Esophagus muscularis mucosa (tissue), 4 donors: ENCODE measurements at regions not wholly inside any gene's neighbourhood (a gene's known extent, or its start where the extent isn't known, plus 50 kb on each side); places are given as distances from the start of the nearest gene placed in this dataset.
"Not testable (repeated sequence)": the region's sequence is repeated elsewhere in the genome, so short reads cannot be mapped to it uniquely, and the experiment has no call there.

Experiments
- DNase-seq: peaks from one replicate; pipeline ENCODE4 v3.0.0-alpha.2; 2017; ENCODE audit errors: extremely low spot score
- H3K27ac ChIP-seq, 4 donors: fragments of 200-600 bp; sonication (generic); replicated peaks in 1 of 4; 1 replicate in 3 of 4; 2 replicates in 1 of 4; pipeline ENCODE4 v1.5.1; 2016 to 2019; ENCODE audit warnings: mild to moderate bottlenecking in 1 of 4
- H3K27me3 ChIP-seq, 4 donors: fragments of 200-600 bp; sonication (generic); one replicate each; pipeline versions ENCODE4 v1.5.1 to v1.6.0; 2016 to 2019
- H3K36me3 ChIP-seq, 4 donors: fragments of 200-600 bp; sonication (generic); one replicate each; pipeline ENCODE4 v1.5.1; 2016 to 2019
- H3K4me1 ChIP-seq, 4 donors: fragments of 200-600 bp; sonication (generic); one replicate each; pipeline ENCODE4 v1.5.1; 2016 to 2019
- H3K4me3 ChIP-seq, 4 donors: fragments of 200-600 bp; sonication (generic); 1 replicate in 2 of 4; 2 replicates in 2 of 4; pipeline ENCODE4 v1.5.1; 2016 to 2019; ENCODE audit warnings: mild to moderate bottlenecking in 4 of 4, moderate library complexity in 1 of 4
- H3K9me3 ChIP-seq, 4 donors: fragments of 200-600 bp; sonication (generic); 1 replicate in 3 of 4; 2 replicates in 1 of 4; pipeline ENCODE4 v1.5.1; 2016 to 2019
- CTCF ChIP-seq, 3 experiments: fragments of 200-600 bp in 2 of 3; fragments of 450-650 bp in 1 of 3; sonication (generic) in 2 of 3; IDR thresholded peaks; one replicate each; pipeline ENCODE4 v1.5.1; 2017 to 2019; ENCODE audit warnings: antibody characterized with exemption in 3 of 3, mild to moderate bottlenecking in 2 of 3, moderate library complexity in 1 of 3
- EP300 ChIP-seq: sonication (generic); formaldehyde crosslinking; IDR thresholded peaks from one replicate; pipeline ENCODE4 v1.6.1; 2017; ENCODE audit warnings: antibody characterized with exemption
- POLR2A ChIP-seq: fragments of 450-650 bp; IDR thresholded peaks from one replicate; pipeline ENCODE4 v1.6.1; 2017; ENCODE audit warnings: antibody characterized with exemption, moderate library complexity, mild to moderate bottlenecking, low read depth
- POLR2AphosphoS5 ChIP-seq, 2 donors: sonication (generic); formaldehyde crosslinking; IDR thresholded peaks; one replicate each; pipeline ENCODE4 v1.6.1; 2017; ENCODE audit warnings: antibody characterized with exemption in 2 of 2
- WGBS: methylation state at CpG from one replicate; pipeline ENCODE4 v1.1.5; 2018; 5-methylcytosine and 5-hydroxymethylcytosine counted together
- intact Hi-C: fragments of 100-400 bp; cut with DNase I; formaldehyde crosslinking; loops from one replicate; pipeline ENCODE4 v1.15.1; 2023

GRCh38 chr7:152519290-152519689, 83.5 kb upstream of the KMT2C start:
- 57% methylated on average over 3 of the region's 4 CpGs for WGBS
- Histone ChIP-seq H3K9me3 (peaks cover 0 to 11% (median 3%) of the 10 kb centered on the region in 4 donors), H3K27ac (no peak overlapping the region), H3K36me3 (no peaks in the 10 kb centered on the region), H3K4me3 (no peak overlapping the region), H3K4me1 (peaks cover 10 to 25% (median 24%) of the 10 kb centered on the region in 4 donors), H3K27me3 (no peaks in the 10 kb centered on the region)
- DNase-seq: no peak
- no peak for TF ChIP-seq CTCF (IDR thresholded peaks at IDR 0.05)
- TF ChIP-seq EP300: no peak
- no peak for TF ChIP-seq POLR2AphosphoS5 (IDR thresholded peaks at IDR 0.05)
- TF ChIP-seq POLR2A: no peak
- intact Hi-C loops: no loop called here

GRCh38 chr7:152516216-152516615, 80.4 kb upstream of the KMT2C start:
- Histone ChIP-seq H3K9me3 (peaks cover 0 to 11% (median 3%) of the 10 kb centered on the region in 4 donors), H3K4me3 (no peak overlapping the region), H3K36me3 (no peaks in the 10 kb centered on the region), H3K4me1 (peaks cover 0 to 6% (median 5%) of the 10 kb centered on the region in 4 donors), H3K27ac (no peak overlapping the region), H3K27me3 (no peaks in the 10 kb centered on the region)
- TF ChIP-seq CTCF (IDR thresholded peaks at IDR 0.05): no peak
- TF ChIP-seq EP300: no peak
- TF ChIP-seq POLR2A: no peak
- no peak for TF ChIP-seq POLR2AphosphoS5 (IDR thresholded peaks at IDR 0.05)
- no peak for DNase-seq
- WGBS: 81% methylated on average over 9 of the region's 9 CpGs
- intact Hi-C loops: no loop called here

GRCh38 chr7:152515266-152515950, 79.6 kb upstream of the KMT2C start:
- WGBS: 87% methylated on average over 25 of the region's 25 CpGs
- H3K27ac ChIP-seq, DNase-seq, H3K27me3 ChIP-seq, H3K4me3 ChIP-seq, H3K36me3 ChIP-seq, H3K4me1 ChIP-seq, intact Hi-C loops: not testable (repeated sequence)
- peaks cover 0 to 11% (median 3%) of the 10 kb centered on the region in 4 donors for H3K9me3 ChIP-seq

- DNase-seq: no peak
- Histone ChIP-seq H3K4me1 (no peaks in the 10 kb centered on the region), H3K4me3 (no peak overlapping the region), H3K36me3 (no peaks in the 10 kb centered on the region), H3K27me3 (no peaks in the 10 kb centered on the region), H3K27ac (no peak overlapping the region), H3K9me3 (peaks cover 0 to 10% (median 3%) of the 10 kb centered on the region in 4 donors)
- TF ChIP-seq POLR2AphosphoS5 (IDR thresholded peaks at IDR 0.05): no peak
- WGBS: 91% methylated on average over 14 of the region's 14 CpGs
- intact Hi-C loops: no loop called here
Measured at GRCh38 chr7:152514771-152515105, 78.9 kb upstream of the KMT2C start.

- H3K4me1 ChIP-seq: no peaks in the 10 kb centered on the region
- H3K27me3 ChIP-seq: no peaks in the 10 kb centered on the region
- H3K9me3 ChIP-seq: peaks cover 0 to 4% (median 0%) of the 10 kb centered on the region in 4 donors
- no peak for DNase-seq
- intact Hi-C loops: no loop called here
- no peak for TF ChIP-seq CTCF (IDR thresholded peaks at IDR 0.05)
- no peak for TF ChIP-seq POLR2AphosphoS5 (IDR thresholded peaks at IDR 0.05)
- no peak for TF ChIP-seq EP300
- no peak for TF ChIP-seq POLR2A
- H3K27ac ChIP-seq: no peak overlapping the region
- no peaks in the 10 kb centered on the region for H3K36me3 ChIP-seq
- 76% methylated on average over 20 of the region's 20 CpGs for WGBS
- H3K4me3 ChIP-seq: no peak overlapping the region
Measured at GRCh38 chr7:152513861-152514770, 78.3 kb upstream of the KMT2C start.
